Nephron progenitor cell (in vitro differentiated cells): ENCODE measurements at regions not wholly inside any gene's neighbourhood (a gene's known extent, or its start where the extent isn't known, plus 50 kb on each side); places are given as distances from the start of the nearest gene placed in this dataset.

Experiments used
- DNase-seq: peaks from one replicate; pipeline ENCODE4 v3.0.0; 2021
- H3K27ac Mint-ChIP-seq: 2 replicates; pipeline ENCODE4 v1.8.0; 2021; ENCODE audit warnings: mild to moderate bottlenecking, moderate library complexity, mixed read lengths
- H3K27me3 Mint-ChIP-seq: 2 replicates; pipeline ENCODE4 v1.8.0; 2021; ENCODE audit warnings: mild to moderate bottlenecking, low read depth, mixed read lengths; ENCODE audit not compliant: poor library complexity
- H3K36me3 Mint-ChIP-seq: 2 replicates; pipeline ENCODE4 v1.8.0; 2021; ENCODE audit warnings: low read depth, mixed read lengths
- H3K4me1 Mint-ChIP-seq: 2 replicates; pipeline ENCODE4 v1.8.0; 2021; ENCODE audit warnings: mixed read lengths
- H3K4me3 Mint-ChIP-seq: 2 replicates; pipeline ENCODE4 v1.8.0; 2021; ENCODE audit warnings: mild to moderate bottlenecking, moderate library complexity, mixed read lengths
- H3K9me3 Mint-ChIP-seq: 2 replicates; pipeline ENCODE4 v1.8.0; 2021; ENCODE audit warnings: mild to moderate bottlenecking, moderate library complexity, mixed read lengths
- CTCF ChIP-seq: fragments of 200-600 bp; sonication (generic); IDR thresholded peaks from 2 replicates; pipeline ENCODE4 v1.5.0; 2021; ENCODE audit warnings: antibody characterized with exemption

- Mint-ChIP-seq H3K27ac (peak overlapping the region; percentile 84), H3K4me3 (no peak overlapping the region), H3K9me3 (peaks cover 25% of the 10 kb centered on the region)
Measured at GRCh38 chr6:105886814-105887544, 199.2 kb upstream of the PRDM1 start.

GRCh38 chr6:105886066-105886813 lies 199.9 kb upstream of the PRDM1 start:
- DNase-seq, result no peak
- H3K4me1 Mint-ChIP-seq, result peaks cover 36% of the 10 kb centered on the region

More at GRCh38 chr6:105886814-105887544, 199.2 kb upstream of the PRDM1 start:
- no peak for TF ChIP-seq CTCF
- Mint-ChIP-seq H3K4me1 (peaks cover 32% of the 10 kb centered on the region), H3K27me3 (peaks cover 3% of the 10 kb centered on the region), H3K36me3 (peaks cover 10% of the 10 kb centered on the region)
- DNase-seq, result no peak

GRCh38 chr6:105884426-105884825 lies 201.7 kb upstream of the PRDM1 start:
- no peak for DNase-seq
- Mint-ChIP-seq H3K4me3 (no peak overlapping the region), H3K4me1 (peaks cover 52% of the 10 kb centered on the region), H3K36me3 (peaks cover 10% of the 10 kb centered on the region), H3K27me3 (peaks cover 7% of the 10 kb centered on the region), H3K9me3 (peaks cover 10% of the 10 kb centered on the region), H3K27ac (peak overlapping the region; percentile 16)
- TF ChIP-seq CTCF, result no peak

More at GRCh38 chr6:105886066-105886813, 199.9 kb upstream of the PRDM1 start:
- Mint-ChIP-seq H3K36me3 (peaks cover 10% of the 10 kb centered on the region), H3K9me3 (peaks cover 25% of the 10 kb centered on the region), H3K4me3 (no peak overlapping the region), H3K27ac (peak overlapping the region; percentile 84), H3K27me3 (peaks cover 3% of the 10 kb centered on the region)
- no peak for TF ChIP-seq CTCF

GRCh38 chr6:105884011-105884410 lies 202.1 kb upstream of the PRDM1 start:
- DNase-seq, result no peak
- Mint-ChIP-seq H3K27ac (peak overlapping the region; percentile 16), H3K9me3 (peaks cover 6% of the 10 kb centered on the region), H3K27me3 (peaks cover 7% of the 10 kb centered on the region), H3K36me3 (peaks cover 6% of the 10 kb centered on the region), H3K4me1 (peaks cover 52% of the 10 kb centered on the region), H3K4me3 (no peak overlapping the region)
- TF ChIP-seq CTCF, result no peak

- Mint-ChIP-seq H3K36me3 (no peaks in the 10 kb centered on the region), H3K4me1 (peaks cover 51% of the 10 kb centered on the region), H3K4me3 (no peak overlapping the region), H3K27ac (no peak overlapping the region), H3K9me3 (no peaks in the 10 kb centered on the region), H3K27me3 (peaks cover 7% of the 10 kb centered on the region)
- no peak for TF ChIP-seq CTCF
- DNase-seq, result no peak
Measured at GRCh38 chr6:105882828-105883227, 203.3 kb upstream of the PRDM1 start.
